ENCODE measurements at regions not wholly inside any gene's neighbourhood (a gene's known extent, or its start where the extent isn't known, plus 50 kb on each side); places are given as distances from the start of the nearest gene placed in this dataset.

GRCh38 chr10:81026591-81026990 is 488.9 kb downstream of the SH2D4B start:
- H3K27me3 ChIP-seq: no peaks in the 10 kb centered on the region

GRCh38 chr10:81027223-81027622 is 489.5 kb downstream of the SH2D4B start:
- Histone ChIP-seq H3K36me3 (no peaks in the 10 kb centered on the region), H3K4me1 (no peaks in the 10 kb centered on the region), H3K9me3 (no peaks in the 10 kb centered on the region), H3K4me3 (no peak overlapping the region), H3K27me3 (no peaks in the 10 kb centered on the region), H3K27ac (no peak overlapping the region)
- WGBS: 47% methylated on average over 1 of the region's 1 CpG
- DNase-seq (ENCODE audit: low spot score in 2 of 2): no peak
- TF ChIP-seq EP300 (IDR thresholded peaks at IDR 0.05) (no peak), POLR2A (IDR thresholded peaks at IDR 0.05) (no peak), POLR2AphosphoS5 (IDR thresholded peaks at IDR 0.05) (no peak), CTCF (IDR thresholded peaks at IDR 0.05) (no peak)

More at GRCh38 chr10:81026591-81026990, 488.9 kb downstream of the SH2D4B start:
- TF ChIP-seq POLR2A (IDR thresholded peaks at IDR 0.05) (no peak), POLR2AphosphoS5 (IDR thresholded peaks at IDR 0.05) (no peak), CTCF (IDR thresholded peaks at IDR 0.05) (no peak), EP300 (IDR thresholded peaks at IDR 0.05) (no peak)
- no peak for DNase-seq (ENCODE audit: low spot score in 2 of 2)
- WGBS: 80% methylated on average over 3 of the region's 3 CpGs
- H3K9me3 ChIP-seq: no peaks in the 10 kb centered on the region
- H3K4me3 ChIP-seq: no peak overlapping the region
- H3K27ac ChIP-seq: no peak overlapping the region
- no peaks in the 10 kb centered on the region for H3K36me3 ChIP-seq
- no peaks in the 10 kb centered on the region for H3K4me1 ChIP-seq

- Histone ChIP-seq H3K4me3 (no peak overlapping the region), H3K4me1 (no peaks in the 10 kb centered on the region), H3K36me3 (no peaks in the 10 kb centered on the region), H3K9me3 (no peaks in the 10 kb centered on the region), H3K27me3 (no peaks in the 10 kb centered on the region), H3K27ac (no peak overlapping the region)
- TF ChIP-seq CTCF (IDR thresholded peaks at IDR 0.05): no peak
- no peak for TF ChIP-seq POLR2A (IDR thresholded peaks at IDR 0.05)
- TF ChIP-seq POLR2AphosphoS5 (IDR thresholded peaks at IDR 0.05): no peak
- 98% methylated on average over 4 of the region's 4 CpGs for WGBS
- no peak for DNase-seq (ENCODE audit: low spot score in 2 of 2)
Observed at GRCh38 chr10:81027706-81028105, 490.0 kb downstream of the SH2D4B start.

- no peak for TF ChIP-seq POLR2A (IDR thresholded peaks at IDR 0.05)
- no peak for TF ChIP-seq EP300 (IDR thresholded peaks at IDR 0.05)
- Histone ChIP-seq H3K36me3 (no peaks in the 10 kb centered on the region), H3K27ac (no peak overlapping the region), H3K27me3 (no peaks in the 10 kb centered on the region), H3K4me1 (no peaks in the 10 kb centered on the region), H3K4me3 (no peak overlapping the region), H3K9me3 (peaks cover 4% of the 10 kb centered on the region)
- WGBS: 85% methylated on average over 1 of the region's 1 CpG
- no peak for DNase-seq (ENCODE audit: low spot score in 2 of 2)
Observed at GRCh38 chr10:81031774-81032173, 494.1 kb downstream of the SH2D4B start.

- Histone ChIP-seq H3K36me3 (no peaks in the 10 kb centered on the region), H3K27ac (no peak overlapping the region), H3K9me3 (peaks cover 4% of the 10 kb centered on the region), H3K27me3 (no peaks in the 10 kb centered on the region), H3K4me1 (no peaks in the 10 kb centered on the region), H3K4me3 (no peak overlapping the region)
- TF ChIP-seq POLR2AphosphoS5 (IDR thresholded peaks at IDR 0.05) (no peak), POLR2A (IDR thresholded peaks at IDR 0.05) (no peak), EP300 (IDR thresholded peaks at IDR 0.05) (no peak), CTCF (IDR thresholded peaks at IDR 0.05) (no peak)
- 50% methylated on average over 4 of the region's 4 CpGs for WGBS
- no peak for DNase-seq (ENCODE audit: low spot score in 2 of 2)
Observed at GRCh38 chr10:81034383-81034782, 496.7 kb downstream of the SH2D4B start.

- H3K4me3 ChIP-seq: no peak overlapping the region
- H3K27me3 ChIP-seq: no peaks in the 10 kb centered on the region
- no peak for TF ChIP-seq CTCF (IDR thresholded peaks at IDR 0.05)
- TF ChIP-seq POLR2AphosphoS5 (IDR thresholded peaks at IDR 0.05): no peak
- TF ChIP-seq POLR2A (IDR thresholded peaks at IDR 0.05): no peak
- no peak for TF ChIP-seq EP300 (IDR thresholded peaks at IDR 0.05)
- no peaks in the 10 kb centered on the region for H3K36me3 ChIP-seq
- H3K9me3 ChIP-seq: peaks cover 4% of the 10 kb centered on the region
- H3K27ac ChIP-seq: no peak overlapping the region
- H3K4me1 ChIP-seq: no peaks in the 10 kb centered on the region
- DNase-seq (ENCODE audit: low spot score in 2 of 2): no peak
- 49% methylated on average over 3 of the region's 3 CpGs for WGBS
Observed at GRCh38 chr10:81036257-81036656, 498.6 kb downstream of the SH2D4B start.
